ENCODE measurements at regions not wholly inside any gene's neighbourhood (a gene's known extent, or its start where the extent isn't known, plus 50 kb on each side); places are given as distances from the start of the nearest gene placed in this dataset.

- H3K9me3 ChIP-seq (ENCODE audit: low read length), result no peaks in the 10 kb centered on the region
- H4K20me1 ChIP-seq (ENCODE audit: insufficient read depth, low read length), result no peaks in the 10 kb centered on the region
- intact Hi-C loops (cut with micrococcal nuclease; ENCODE audit: unreplicated experiment), result no loop called here
- no peak overlapping the region for H3K27ac ChIP-seq (ENCODE audit: low read depth, low read length, poor library complexity, severe bottlenecking)
- ChIA-PET POLR2A (no interaction called here), CTCF (ENCODE audit: unreplicated experiment) (no interaction called here)
- H3K4me1 ChIP-seq (ENCODE audit: insufficient read depth, low read length, poor library complexity, severe bottlenecking), result no peaks in the 10 kb centered on the region
- H3K36me3 ChIP-seq (ENCODE audit: insufficient read depth, low read length), result no peaks in the 10 kb centered on the region
- no peak for DNase-seq (ENCODE audit: low spot score)
- no peak overlapping the region for H2AFZ ChIP-seq (ENCODE audit: low read length)
- H3K9me2 ChIP-seq (ENCODE audit: insufficient read depth, low read length), result no peaks in the 10 kb centered on the region
- H3K79me2 ChIP-seq (ENCODE audit: insufficient read depth, low read depth, low read length), result no peaks in the 10 kb centered on the region
- TF ChIP-seq CTCF (conservative IDR thresholded peaks at IDR 0.05; ENCODE audit: low read length) (no peak), EZH2phosphoT487 (IDR thresholded peaks at IDR 0.05; ENCODE audit: borderline replicate concordance, low read depth, low read length) (no peak)
- no TSS peak for BruUV-seq (replicated peaks)
- no peak overlapping the region for H3K4me3 ChIP-seq (ENCODE audit: low read depth, low read length, poor library complexity, severe bottlenecking)
- H3K4me2 ChIP-seq (ENCODE audit: low read length), result no peak overlapping the region
These were observed 86.4 kb upstream of the SLC4A7 start for GRCh38 chr3:27570421-27571106.

- no peak overlapping the region for H3K4me2 ChIP-seq (ENCODE audit: low read length)
- POLR2A ChIA-PET, result no interaction called here
- no peaks in the 10 kb centered on the region for H3K9me2 ChIP-seq (ENCODE audit: insufficient read depth, low read length)
- no peaks in the 10 kb centered on the region for H3K4me1 ChIP-seq (ENCODE audit: insufficient read depth, low read length, poor library complexity, severe bottlenecking)
- CTCF ChIA-PET (ENCODE audit: unreplicated experiment), result no interaction called here
- intact Hi-C loops (cut with micrococcal nuclease; ENCODE audit: unreplicated experiment), result no loop called here
- H2AFZ ChIP-seq (ENCODE audit: low read length), result no peak overlapping the region
- no TSS peak for BruUV-seq (replicated peaks)
- H4K20me1 ChIP-seq (ENCODE audit: insufficient read depth, low read length), result no peaks in the 10 kb centered on the region
- no peak for DNase-seq (ENCODE audit: low spot score)
- no peaks in the 10 kb centered on the region for H3K9me3 ChIP-seq (ENCODE audit: low read length)
- no peak overlapping the region for H3K4me3 ChIP-seq (ENCODE audit: low read depth, low read length, poor library complexity, severe bottlenecking)
- TF ChIP-seq EZH2phosphoT487 (IDR thresholded peaks at IDR 0.05; ENCODE audit: borderline replicate concordance, low read depth, low read length) (no peak), CTCF (conservative IDR thresholded peaks at IDR 0.05; ENCODE audit: low read length) (no peak)
- H3K79me2 ChIP-seq (ENCODE audit: insufficient read depth, low read depth, low read length), result no peaks in the 10 kb centered on the region
- no peaks in the 10 kb centered on the region for H3K36me3 ChIP-seq (ENCODE audit: insufficient read depth, low read length)
- no peak overlapping the region for H3K27ac ChIP-seq (ENCODE audit: low read depth, low read length, poor library complexity, severe bottlenecking)
These were observed 84.2 kb upstream of the SLC4A7 start for GRCh38 chr3:27568393-27568792.

GRCh38 chr3:27567251-27567650 is 83.1 kb upstream of the SLC4A7 start:
- H3K4me1 ChIP-seq (ENCODE audit: insufficient read depth, low read length, poor library complexity, severe bottlenecking), result no peaks in the 10 kb centered on the region
- no peak overlapping the region for H3K4me3 ChIP-seq (ENCODE audit: low read depth, low read length, poor library complexity, severe bottlenecking)
- DNase-seq (ENCODE audit: low spot score), result no peak
- ChIA-PET CTCF (ENCODE audit: unreplicated experiment) (no interaction called here), POLR2A (no interaction called here)
- H3K79me2 ChIP-seq (ENCODE audit: insufficient read depth, low read depth, low read length), result no peaks in the 10 kb centered on the region
- no peaks in the 10 kb centered on the region for H3K9me2 ChIP-seq (ENCODE audit: insufficient read depth, low read length)
- no peak overlapping the region for H2AFZ ChIP-seq (ENCODE audit: low read length)
- intact Hi-C loops (cut with micrococcal nuclease; ENCODE audit: unreplicated experiment), result no loop called here
- H3K4me2 ChIP-seq (ENCODE audit: low read length), result no peak overlapping the region
- H3K27ac ChIP-seq (ENCODE audit: low read depth, low read length, poor library complexity, severe bottlenecking), result no peak overlapping the region
- no peaks in the 10 kb centered on the region for H3K36me3 ChIP-seq (ENCODE audit: insufficient read depth, low read length)
- H3K9me3 ChIP-seq (ENCODE audit: low read length), result no peaks in the 10 kb centered on the region
- no TSS peak for BruUV-seq (replicated peaks)
- no peaks in the 10 kb centered on the region for H4K20me1 ChIP-seq (ENCODE audit: insufficient read depth, low read length)
- TF ChIP-seq CTCF (conservative IDR thresholded peaks at IDR 0.05; ENCODE audit: low read length) (no peak), EZH2phosphoT487 (IDR thresholded peaks at IDR 0.05; ENCODE audit: borderline replicate concordance, low read depth, low read length) (no peak)
